MV-4-11 (cell line): ENCODE measurements at regions not wholly inside any gene's neighbourhood (a gene's known extent, or its start where the extent isn't known, plus 50 kb on each side); places are given as distances from the start of the nearest gene placed in this dataset.
"Not testable (repeated sequence)": the region's sequence is repeated elsewhere in the genome, so short reads cannot be mapped to it uniquely, and the experiment has no call there.

Experiments used
- DNase-seq: peaks from one replicate; lab custom pipeline; 2025; lab: John Stamatoyannopoulos, UW

DNA sequence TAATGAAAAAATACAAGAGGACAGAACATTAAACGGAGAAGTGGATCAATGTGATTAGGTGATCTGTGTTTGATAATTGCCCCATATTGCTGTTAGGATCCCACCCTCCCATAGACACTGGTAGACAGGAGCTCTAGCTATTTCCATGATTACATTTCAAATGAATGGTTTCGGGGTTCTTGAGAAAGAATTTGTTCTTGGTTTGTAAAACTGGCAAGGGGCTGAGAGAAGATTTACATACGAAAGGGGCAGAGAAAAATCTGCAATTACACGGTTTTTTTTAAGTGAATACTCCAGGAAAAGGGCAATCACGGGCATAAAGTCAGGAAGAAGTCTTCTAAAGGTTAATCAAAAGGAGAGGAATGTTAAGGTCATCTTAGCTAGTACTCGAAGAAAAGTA, 2125.7 kb upstream of the PCDH20 start:
- DNase-seq: no peak

DNA sequence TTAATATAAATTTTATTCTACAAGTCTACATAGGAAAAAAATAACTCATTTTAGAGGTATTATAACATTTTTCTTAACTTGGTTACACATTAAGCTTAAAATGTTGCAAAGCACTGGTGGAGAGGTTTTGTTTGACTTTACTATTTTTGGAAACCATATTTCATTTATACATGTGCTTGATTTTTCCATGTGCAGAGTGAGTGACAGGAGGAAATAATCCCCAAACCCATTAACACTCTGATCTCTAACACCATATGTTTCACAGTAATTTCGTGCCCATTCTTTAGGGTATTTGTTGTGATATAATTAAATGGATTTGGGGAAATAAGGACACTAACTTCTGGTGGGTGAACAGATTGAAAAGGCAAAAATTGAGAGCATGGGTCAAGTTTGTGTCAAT, 2124.4 kb upstream of the PCDH20 start:
- DNase-seq: no peak

DNA sequence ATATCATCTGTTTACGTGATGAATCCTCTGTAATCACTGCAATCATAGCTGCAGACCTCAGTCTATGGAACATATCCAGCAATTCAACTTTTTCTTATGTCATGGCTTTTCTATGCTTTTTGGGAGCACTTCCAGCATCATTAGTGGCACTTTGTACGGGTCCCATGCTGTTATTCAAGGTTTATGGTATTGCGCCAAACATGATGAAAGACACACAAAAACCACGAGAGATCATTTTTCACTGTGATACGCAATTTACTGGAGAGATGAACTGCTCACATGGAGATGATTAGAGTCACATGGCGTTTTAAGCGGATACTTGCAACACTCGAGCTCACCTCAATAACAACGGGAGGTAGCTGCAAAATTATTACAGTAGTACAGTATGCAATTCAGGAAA, 2101.7 kb upstream of the PCDH20 start:
- no peak for DNase-seq

DNA sequence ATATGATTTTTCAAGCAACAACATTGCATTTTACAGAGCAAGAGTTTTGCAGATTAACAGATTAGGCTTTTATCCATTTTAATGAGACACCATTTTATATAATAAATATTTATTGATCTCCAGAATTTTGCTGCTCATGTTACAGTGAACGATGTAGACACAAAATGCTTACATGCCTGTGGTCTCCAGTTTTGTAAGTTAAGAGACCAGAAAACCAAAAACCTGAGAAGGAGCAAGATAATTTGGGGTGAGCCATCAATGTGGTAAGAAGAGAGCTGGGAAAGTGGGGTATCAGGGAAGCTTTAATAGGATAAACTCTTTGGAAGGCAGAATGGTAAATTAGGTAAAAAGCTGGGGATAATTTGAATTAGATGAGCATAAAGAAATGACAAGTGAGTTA, 2100.5 kb upstream of the PCDH20 start:
- DNase-seq: no peak

DNA sequence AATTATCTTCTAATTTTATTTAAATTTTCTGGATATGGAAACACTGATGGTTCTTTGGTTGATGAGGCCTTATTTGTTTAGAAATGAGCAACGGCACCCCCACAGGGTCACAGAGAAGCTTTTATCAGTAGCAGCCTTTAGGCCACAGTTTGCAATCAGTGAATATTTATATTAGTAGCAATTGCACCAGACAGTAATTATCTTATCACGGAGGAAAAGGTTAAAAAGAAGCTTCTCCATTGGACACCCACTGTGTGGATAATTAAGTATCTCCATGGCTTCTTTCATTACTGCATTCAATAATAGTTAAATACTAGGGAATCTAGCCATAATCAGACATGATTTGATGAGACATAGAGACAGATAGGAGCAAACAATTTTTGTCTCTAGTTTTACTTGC, 2099.2 kb upstream of the PCDH20 start:
- no peak for DNase-seq

DNA sequence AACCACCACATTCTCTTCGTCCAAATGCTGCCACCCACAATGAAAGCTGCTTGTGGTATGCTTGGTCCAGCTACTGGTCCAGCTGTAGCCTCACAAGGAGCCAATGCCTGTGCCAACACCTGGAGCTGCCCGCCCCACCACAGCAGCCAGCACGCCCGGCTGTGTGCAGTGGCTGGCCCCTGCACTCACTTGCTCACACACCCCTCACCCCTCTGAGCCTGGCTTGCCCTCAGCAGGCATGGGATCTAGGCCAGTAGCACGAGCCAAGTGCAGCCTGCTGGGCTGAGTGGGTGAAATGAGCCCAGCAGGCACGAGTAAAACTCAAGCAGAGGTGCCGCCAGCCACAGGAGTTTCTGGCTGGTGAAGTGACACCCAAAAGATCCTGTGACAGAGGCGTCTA, 2096.4 kb upstream of the PCDH20 start:
- no peak for DNase-seq

DNA sequence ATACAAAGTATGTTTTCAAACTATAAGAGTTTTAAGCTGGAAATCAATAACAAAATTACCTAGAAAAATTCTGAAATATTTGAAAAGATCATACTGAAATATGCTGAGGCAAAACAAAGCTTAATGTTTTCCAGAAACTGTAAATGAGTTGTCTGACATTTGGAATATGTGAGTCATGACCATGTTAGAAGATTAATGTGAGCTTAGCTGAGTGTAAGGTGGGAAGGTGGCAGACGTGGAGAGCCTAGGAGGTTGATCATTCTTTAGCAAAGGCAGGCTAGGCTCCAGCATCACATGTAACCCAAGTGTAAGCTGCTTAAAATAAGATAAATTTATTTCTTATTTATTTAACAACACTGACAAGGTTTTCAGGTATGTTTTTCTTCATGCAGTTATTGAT, 2086.1 kb upstream of the PCDH20 start:
- DNase-seq: no peak

DNA sequence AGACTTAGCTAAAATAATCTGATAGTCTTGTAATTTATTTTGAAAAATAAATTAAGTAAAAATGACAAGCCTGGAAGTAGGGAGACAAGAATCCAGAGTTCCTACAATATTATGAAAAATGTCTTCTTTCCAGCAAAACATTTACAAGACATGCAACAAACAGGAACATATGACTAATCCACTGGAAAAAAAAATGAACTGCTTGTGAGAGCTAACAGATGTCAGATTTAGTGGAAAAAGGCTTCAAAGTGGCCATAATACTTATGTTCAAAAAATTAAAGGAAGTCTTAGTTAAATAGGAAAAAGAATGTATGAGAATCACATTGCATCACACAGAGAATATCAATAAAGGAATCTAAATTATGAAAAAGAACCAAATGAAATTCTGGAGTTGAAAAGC, 2082.0 kb upstream of the PCDH20 start:
- no peak for DNase-seq

DNA sequence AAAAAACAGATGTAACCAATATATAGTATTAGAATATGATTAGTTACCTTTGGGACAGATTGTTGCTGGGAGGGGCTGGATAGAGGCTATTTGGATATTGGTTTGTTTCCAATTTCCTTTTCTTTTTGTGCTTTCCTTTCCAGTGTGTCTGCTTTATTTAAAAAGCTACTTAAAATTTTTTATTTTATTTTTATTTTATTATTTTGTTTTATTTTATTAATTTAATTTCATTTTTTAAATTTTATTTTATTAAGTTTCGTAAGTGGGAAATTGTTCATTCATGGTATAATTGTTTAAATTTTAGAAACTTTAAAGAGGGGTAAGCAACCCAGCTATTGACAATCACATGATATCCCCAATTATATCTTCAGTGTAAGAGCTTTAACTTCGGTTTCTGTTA, 2077.0 kb upstream of the PCDH20 start:
- no peak for DNase-seq

DNA sequence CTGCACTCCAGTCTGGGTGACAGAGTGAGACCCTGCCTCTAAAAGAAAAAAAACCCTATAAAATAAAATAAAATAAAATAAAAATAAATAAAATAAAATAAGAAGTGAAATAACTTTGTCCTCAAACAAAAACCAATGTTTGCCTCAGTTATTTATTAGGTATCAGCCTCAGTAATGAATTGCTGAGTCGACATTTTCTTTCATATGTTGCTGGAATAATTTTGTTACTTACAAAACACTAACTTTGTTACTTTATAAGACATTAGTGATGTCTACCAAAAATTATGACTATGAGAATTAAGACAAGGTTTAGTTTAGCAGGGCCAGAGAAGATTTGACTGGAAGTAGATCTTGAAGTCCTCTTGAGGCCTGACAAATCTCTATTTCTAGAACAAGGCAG, 2074.5 kb upstream of the PCDH20 start:
- DNase-seq: no peak

DNA sequence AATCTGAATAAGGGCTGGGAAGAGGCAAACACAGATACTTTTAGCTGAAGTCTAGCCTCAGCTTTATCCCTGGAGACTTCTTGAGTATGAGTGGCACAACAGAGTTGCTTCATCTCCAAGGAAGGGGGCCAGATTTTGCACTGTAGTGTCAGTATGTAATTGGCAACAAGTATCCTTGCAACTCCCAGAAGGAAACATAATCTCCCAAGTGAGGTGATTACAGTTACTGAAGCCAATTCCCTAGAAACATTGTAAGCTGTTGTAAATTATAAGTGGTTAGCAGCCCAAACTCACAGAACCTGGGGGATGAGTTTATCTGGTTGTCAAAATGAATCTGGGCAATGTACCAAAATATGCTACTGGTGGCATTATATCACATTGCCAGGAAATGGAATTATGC, 2065.7 kb upstream of the PCDH20 start:
- no peak for DNase-seq

DNA sequence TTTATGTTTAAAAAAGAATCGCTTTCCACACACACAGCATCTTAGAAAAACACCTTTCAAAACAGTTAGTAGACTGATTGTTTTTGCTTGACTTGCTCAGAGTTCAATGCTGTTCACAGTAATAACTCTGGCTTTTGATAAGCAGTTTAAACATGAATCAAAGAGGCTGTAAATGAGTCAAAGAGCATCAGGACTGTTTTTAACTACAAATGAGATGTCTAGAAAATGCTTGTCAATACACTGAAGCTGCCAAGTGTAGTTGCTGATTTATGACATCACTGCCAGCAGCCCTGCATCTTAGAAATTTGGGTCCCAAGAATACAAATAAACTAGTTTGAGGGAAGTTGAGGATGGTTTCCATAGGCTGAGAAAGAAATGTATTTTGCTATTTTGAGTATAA, 2057.1 kb upstream of the PCDH20 start:
- DNase-seq: no peak

DNA sequence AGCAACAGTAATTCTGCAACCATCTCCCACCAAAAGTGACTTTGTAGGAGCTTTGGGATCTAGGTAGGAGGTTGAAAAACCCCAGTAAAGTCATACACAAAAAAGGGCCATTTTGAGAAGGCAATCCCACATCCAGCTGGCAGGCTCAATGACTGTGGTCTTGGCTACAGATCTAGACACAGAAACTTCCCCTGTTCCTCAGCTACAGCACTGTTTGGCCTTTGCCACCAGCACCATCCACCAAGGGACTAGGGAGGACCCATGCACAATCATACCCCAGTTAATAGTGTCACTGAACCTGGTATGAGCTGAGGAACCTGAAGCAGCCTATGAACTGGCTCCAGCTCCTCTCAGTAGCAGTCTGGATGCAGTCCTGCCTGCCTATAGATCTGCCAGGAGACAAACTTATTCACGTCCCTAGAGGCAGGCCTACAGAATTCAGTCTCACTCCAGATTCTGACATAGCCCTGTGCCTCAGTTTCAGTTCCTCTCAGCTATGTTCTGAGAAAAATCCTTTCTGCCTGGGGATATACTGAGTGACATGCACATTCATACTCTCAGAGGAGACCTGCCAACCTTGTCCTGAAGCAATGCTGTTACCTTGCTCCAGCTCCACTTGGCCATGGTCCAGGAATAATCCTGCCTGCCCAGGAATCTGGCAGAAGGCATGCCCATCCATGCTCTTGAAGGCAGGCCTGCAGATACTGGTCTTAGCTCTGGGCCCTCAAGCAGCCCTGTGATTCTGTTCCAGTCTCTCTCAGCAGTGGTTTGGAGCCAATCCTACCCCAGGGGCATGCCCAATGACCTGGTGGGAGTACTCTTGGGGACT, 2048.3 kb upstream of the PCDH20 start:
- peak; percentile 74 for DNase-seq

DNA sequence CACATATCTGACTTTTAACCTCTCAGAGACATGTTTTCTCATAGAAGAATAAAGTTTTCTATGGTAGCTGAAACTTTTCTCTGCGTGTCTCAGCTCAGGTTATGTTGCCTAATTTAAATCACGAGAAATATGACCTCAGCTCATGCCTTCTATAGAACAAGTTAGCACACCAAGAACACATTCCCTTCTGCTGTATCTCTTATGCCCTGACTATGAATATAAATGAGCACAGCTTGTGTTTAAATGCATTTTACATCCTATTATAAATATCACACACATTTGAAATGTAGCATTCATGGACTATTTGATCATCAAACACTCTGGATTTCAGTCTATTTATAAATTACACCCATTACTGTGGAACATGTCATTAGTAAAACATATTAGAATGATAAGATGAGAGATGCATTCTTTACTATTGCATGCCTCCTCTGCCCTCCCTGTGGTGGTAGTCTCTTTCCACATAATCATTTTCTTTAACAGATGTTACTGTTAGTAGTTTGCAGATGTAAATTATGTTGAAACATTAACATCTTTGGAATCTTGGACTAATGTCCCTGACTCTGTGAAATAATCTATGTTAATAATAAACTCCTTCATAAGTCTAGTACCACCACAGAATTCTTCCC, 2044.9 kb upstream of the PCDH20 start:
- no peak for DNase-seq

DNA sequence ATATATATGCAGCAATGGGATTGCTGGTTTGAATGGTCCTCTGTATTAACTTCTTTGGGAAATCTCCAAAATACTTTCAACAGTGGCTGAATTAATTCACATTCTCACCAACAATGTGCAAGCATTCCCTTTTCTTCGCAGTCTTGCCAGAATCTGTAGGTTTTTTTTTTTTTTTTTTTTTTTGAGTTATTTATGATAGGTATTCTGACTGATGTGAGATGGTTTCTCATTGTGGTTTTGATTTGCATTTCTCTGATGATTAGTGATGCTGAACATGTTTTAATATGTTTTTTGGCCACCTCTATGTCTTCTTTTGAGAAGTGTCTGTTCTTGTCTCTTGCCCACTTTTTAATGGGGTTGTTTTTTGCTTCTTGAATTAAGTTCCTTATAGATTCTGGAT, 2041.5 kb upstream of the PCDH20 start:
- no peak for DNase-seq

DNA sequence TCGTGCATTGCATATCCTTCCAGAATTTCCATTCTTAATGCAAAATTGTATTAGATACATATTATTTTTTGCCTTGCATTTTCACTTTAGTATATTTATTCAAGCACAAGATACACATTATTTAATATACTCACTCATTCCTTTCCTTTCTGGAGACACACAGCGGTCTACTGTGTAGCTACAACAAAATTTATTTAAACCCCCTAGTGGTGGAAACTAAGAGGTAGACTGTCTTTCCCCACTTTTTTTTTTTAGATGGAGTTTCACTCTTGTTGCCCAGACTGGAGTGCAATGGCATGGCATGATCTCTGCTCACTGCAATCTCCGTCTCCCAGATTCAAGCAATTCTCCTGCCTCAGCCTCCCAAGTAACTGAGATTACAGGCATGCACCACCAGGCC, 2040.3 kb upstream of the PCDH20 start:
- no peak for DNase-seq

DNA sequence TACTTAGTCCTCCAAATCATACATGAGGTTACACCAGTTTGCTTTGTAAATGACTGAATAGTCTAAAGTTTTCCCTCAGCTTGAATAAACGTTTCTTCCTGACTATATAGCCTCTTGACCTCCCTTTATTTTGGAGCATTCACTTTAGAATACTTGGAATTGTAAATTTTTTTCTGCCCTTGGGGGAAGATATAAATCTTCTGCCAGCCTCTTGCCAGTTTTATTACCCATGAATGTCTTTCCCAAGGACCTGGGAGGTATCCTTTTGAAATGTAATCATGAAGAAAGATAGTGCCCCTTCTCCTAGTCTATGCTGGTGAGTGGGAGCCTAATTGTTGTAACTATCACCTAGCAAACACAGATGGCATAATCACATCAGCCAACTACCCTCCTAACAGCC, 2033.9 kb upstream of the PCDH20 start:
- DNase-seq: no peak

DNA sequence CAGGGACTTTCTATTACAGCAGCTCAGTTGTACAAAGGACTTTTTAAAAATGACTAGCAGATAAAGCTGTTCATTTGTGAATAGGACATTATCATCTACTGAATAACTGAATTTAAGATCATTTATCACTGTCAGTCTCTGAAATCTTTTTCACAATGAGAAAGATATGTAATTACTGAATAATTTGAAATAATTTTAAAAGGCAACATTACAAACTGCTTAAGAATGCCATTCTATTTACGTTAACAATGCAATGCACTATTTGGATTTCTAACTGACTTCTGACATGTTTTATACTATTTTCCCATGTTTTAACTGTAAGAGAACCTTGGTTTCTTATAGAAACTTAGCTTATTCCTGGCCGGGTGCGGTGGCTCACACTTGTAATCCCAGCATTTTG, 2033.0 kb upstream of the PCDH20 start:
- DNase-seq: no peak

DNA sequence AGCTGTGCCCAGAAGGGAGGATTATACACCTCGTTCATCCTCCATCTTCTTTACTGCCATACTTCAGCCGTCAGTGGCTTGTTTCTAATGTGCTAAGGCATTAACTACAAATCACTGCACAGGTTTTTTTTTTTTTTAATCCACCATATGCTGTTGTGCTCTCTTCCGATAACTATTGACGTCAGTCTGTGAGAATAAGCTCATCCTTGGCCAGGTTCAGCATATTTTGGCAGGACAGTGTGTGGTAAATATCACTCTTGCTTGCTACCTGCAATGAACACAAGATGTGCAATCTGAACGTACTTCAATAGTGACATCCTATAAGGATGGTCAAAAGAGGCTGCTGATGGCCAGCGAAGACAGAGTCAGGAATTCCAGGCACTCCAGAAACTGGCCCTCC, 2030.7 kb upstream of the PCDH20 start:
- no peak for DNase-seq

DNA sequence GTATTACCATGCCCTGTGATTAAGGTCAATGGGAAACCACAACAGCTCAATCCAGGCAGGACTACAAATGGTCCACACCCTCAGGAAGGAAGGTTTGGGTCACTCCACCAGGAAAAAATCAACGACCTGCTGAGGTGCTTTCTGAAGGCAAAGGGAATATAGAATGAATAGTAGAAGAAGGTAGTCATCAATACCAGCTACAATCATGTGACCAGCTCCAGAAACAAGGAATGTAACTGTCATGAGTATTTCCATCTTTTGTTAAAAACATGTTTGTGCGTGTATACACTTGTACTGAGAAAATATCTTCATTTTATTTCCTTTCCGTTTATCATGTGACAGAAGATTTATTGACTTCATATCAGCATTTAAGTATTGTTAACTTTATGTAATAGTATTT, 2028.6 kb upstream of the PCDH20 start:
- not testable (repeated sequence) for DNase-seq

DNA sequence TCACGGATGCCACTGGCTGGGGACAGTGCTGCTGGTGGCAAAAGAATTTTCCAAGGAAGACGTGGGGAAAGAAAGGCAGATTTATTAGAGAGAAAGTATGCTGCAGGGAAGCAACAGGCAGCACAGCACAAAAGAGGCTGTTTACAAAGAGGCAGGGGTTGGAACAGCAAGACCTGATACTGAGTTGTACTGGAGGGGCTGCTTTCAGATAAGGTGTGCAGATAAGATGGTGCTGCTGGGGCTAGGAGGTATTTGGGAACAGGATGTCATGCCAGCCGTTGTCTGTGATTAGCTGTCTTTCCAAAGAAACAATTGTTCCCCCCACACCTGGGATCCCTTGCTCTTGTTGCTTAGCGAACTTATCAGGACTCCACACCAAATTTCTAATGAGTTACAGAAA, 2023.3 kb upstream of the PCDH20 start:
- no peak for DNase-seq

DNA sequence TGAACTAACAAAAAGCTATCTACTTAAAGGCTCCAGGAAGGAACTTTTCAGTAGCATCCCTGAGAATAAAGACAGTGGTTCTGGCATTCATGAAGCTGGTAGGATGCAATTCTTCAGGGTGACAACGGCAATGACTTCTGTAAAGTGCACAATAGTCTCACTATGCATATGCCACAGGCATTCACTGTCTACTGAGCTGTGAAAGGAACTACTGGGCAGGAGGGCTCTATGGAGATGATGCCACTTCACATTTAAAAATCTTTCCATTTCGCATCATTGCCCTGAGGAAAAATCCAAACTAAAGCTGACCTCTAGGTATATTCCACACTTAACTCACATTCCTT, 2020.6 kb upstream of the PCDH20 start:
- DNase-seq: no peak

DNA sequence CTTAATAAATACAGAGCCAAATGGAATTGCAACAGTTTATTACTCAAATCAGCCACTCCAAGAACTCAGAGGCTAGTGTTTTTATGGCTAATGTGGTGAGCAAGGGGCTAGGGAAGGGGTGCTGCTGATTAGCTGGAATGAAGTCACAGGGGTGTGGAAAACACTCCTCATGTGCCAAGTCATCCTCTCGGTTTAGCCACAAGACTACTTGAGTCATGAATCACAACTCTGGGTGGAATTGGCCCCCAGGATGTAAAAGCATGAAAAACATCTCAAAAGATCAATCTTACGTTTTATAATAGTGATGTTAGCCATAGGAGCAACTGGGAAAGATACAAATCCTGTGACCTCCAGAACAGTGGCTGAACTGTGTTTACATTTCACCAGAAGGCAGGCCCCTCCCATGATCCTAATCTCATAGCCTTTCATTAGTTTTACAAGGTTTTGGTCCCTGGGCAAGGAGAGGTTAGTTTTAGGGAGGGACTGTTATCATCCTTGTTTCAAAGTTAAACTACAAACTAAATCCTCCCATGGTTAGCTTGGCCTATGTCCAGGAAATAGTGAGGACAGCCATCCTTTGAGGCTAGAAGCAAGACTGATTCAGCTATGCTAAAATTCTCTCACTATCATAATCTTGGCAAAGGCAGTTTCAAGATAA, 2020.1 kb upstream of the PCDH20 start:
- DNase-seq: peak; percentile 72
